HG02642 (cell line): ENCODE measurements at regions not wholly inside any gene's neighbourhood (a gene's known extent, or its start where the extent isn't known, plus 50 kb on each side); places are given as distances from the start of the nearest gene placed in this dataset.
"Not testable (repeated sequence)": the region's sequence is repeated elsewhere in the genome, so short reads cannot be mapped to it uniquely, and the experiment has no call there.

ENCODE experiments used
- ATAC-seq: cut with Tn5 transposase; IDR thresholded peaks from one replicate; pipeline ENCODE4 v1.9.1; 2021; ENCODE audit warnings: mild to moderate bottlenecking; ENCODE audit not compliant: unreplicated experiment, poor library complexity

- ATAC-seq: no peak
Measured at GRCh38 chr6:28816909-28817807, 106.6 kb downstream of the TRIM27 start.

- ATAC-seq: no peak
Measured at GRCh38 chr6:28817808-28818145, 106.0 kb downstream of the TRIM27 start.

GRCh38 chr6:28824793-28825731, 98.7 kb downstream of the TRIM27 start:
- ATAC-seq: no peak

GRCh38 chr6:28825732-28826293, 98.0 kb downstream of the TRIM27 start:
- no peak for ATAC-seq

GRCh38 chr6:28831683-28832082, 92.1 kb downstream of the TRIM27 start:
- ATAC-seq: not testable (repeated sequence)

- ATAC-seq: not testable (repeated sequence)
Measured at GRCh38 chr6:28836703-28837102, 87.1 kb downstream of the TRIM27 start.

GRCh38 chr6:28838289-28838633, 85.5 kb downstream of the TRIM27 start:
- ATAC-seq: peak; percentile 68

GRCh38 chr6:28838634-28839442, 84.9 kb downstream of the TRIM27 start:
- ATAC-seq: peak; percentile 74

- ATAC-seq: no peak
Measured at GRCh38 chr6:28839443-28840120, 84.2 kb downstream of the TRIM27 start.

- no peak for ATAC-seq
Measured at GRCh38 chr6:28841290-28841689, 82.5 kb downstream of the TRIM27 start.

- ATAC-seq: not testable (repeated sequence)
Measured at GRCh38 chr6:28848756-28849155, 75.0 kb downstream of the TRIM27 start.
